22Rv1 (cell line): ENCODE measurements at regions not wholly inside any gene's neighbourhood (a gene's known extent, or its start where the extent isn't known, plus 50 kb on each side); places are given as distances from the start of the nearest gene placed in this dataset.

ENCODE experiments used
- H3K27ac ChIP-seq: fragments of 450-650 bp; 2 replicates; pipeline ENCODE4 v1.5.1; 2017
- CTCF ChIP-seq: fragments of 450-650 bp; IDR thresholded peaks from 2 replicates; pipeline ENCODE4 v1.5.1; 2017; ENCODE audit warnings: mild to moderate bottlenecking
- ZFX ChIP-seq: fragments of 450-650 bp; IDR thresholded peaks from 2 replicates; pipeline ENCODE4 v1.6.1; 2017; ENCODE audit warnings: antibody characterized with exemption, borderline replicate concordance

- H3K27ac ChIP-seq = no peak overlapping the region
- TF ChIP-seq ZFX (no peak), CTCF (no peak)
Observed at GRCh38 chr4:79016878-79017277, 77.6 kb upstream of the PAQR3 start.

- no peak overlapping the region for H3K27ac ChIP-seq
- TF ChIP-seq ZFX (no peak), CTCF (no peak)
Observed at GRCh38 chr4:79015411-79015810, 76.2 kb upstream of the PAQR3 start.

- TF ChIP-seq ZFX (no peak), CTCF (no peak)
- no peak overlapping the region for H3K27ac ChIP-seq
Observed at GRCh38 chr4:79014230-79014629, 75.0 kb upstream of the PAQR3 start.

- TF ChIP-seq CTCF (no peak), ZFX (no peak)
- no peak overlapping the region for H3K27ac ChIP-seq
Observed at GRCh38 chr4:79013756-79014155, 74.5 kb upstream of the PAQR3 start.

- H3K27ac ChIP-seq = no peak overlapping the region
- TF ChIP-seq ZFX (no peak), CTCF (no peak)
Observed at GRCh38 chr4:78990938-78991810, 51.9 kb upstream of the PAQR3 start.

- TF ChIP-seq CTCF = no peak
- H3K27ac ChIP-seq = no peak overlapping the region
Observed at GRCh38 chr4:78989697-78990270, 50.5 kb upstream of the PAQR3 start.
